ENCODE measurements at regions not wholly inside any gene's neighbourhood (a gene's known extent, or its start where the extent isn't known, plus 50 kb on each side); places are given as distances from the start of the nearest gene placed in this dataset.

GRCh38 chr13:76503291-76503690, 382.9 kb downstream of the KCTD12 start:
- no peak for ATAC-seq

GRCh38 chr13:76500894-76501293, 385.3 kb downstream of the KCTD12 start:
- no peak for ATAC-seq

GRCh38 chr13:76499891-76500290, 386.3 kb downstream of the KCTD12 start:
- ATAC-seq: no peak

- ATAC-seq: no peak
Observed at GRCh38 chr13:76489274-76489673, 396.9 kb downstream of the KCTD12 start.

GRCh38 chr13:76481738-76482137, 404.5 kb downstream of the KCTD12 start:
- ATAC-seq: no peak

- ATAC-seq: no peak
Observed at GRCh38 chr13:76474966-76475365, 411.2 kb downstream of the KCTD12 start.

- no peak for ATAC-seq
Observed at GRCh38 chr13:76474356-76474755, 411.8 kb downstream of the KCTD12 start.

- peak; percentile 88 to 92 for ATAC-seq
Observed at GRCh38 chr13:76473552-76474134, 412.6 kb downstream of the KCTD12 start.

- no peak for ATAC-seq
Observed at GRCh38 chr13:76472916-76473315, 413.3 kb downstream of the KCTD12 start.

GRCh38 chr13:76471486-76471885, 414.7 kb downstream of the KCTD12 start:
- ATAC-seq: no peak

GRCh38 chr13:76470991-76471390, 415.2 kb downstream of the KCTD12 start:
- ATAC-seq: no peak

GRCh38 chr13:76466043-76466442, 420.2 kb downstream of the KCTD12 start:
- no peak for ATAC-seq

GRCh38 chr13:76463314-76463713, 422.9 kb downstream of the KCTD12 start:
- ATAC-seq: no peak

GRCh38 chr13:76461999-76462398, 424.2 kb downstream of the KCTD12 start:
- no peak for ATAC-seq

GRCh38 chr13:76461484-76461883, 424.7 kb downstream of the KCTD12 start:
- ATAC-seq: no peak

GRCh38 chr13:76459863-76460262, 426.3 kb downstream of the KCTD12 start:
- no peak for ATAC-seq

- no peak for ATAC-seq
Observed at GRCh38 chr13:76455960-76456359, 430.2 kb downstream of the KCTD12 start.

- ATAC-seq: no peak
Observed at GRCh38 chr13:76454991-76455390, 431.2 kb downstream of the KCTD12 start.

- ATAC-seq: no peak
Observed at GRCh38 chr13:76449716-76450115, 436.5 kb downstream of the KCTD12 start.

GRCh38 chr13:76446191-76446590, 440.0 kb downstream of the KCTD12 start:
- no peak for ATAC-seq

GRCh38 chr13:76440568-76440967, 445.6 kb downstream of the KCTD12 start:
- no peak for ATAC-seq

GRCh38 chr13:76439546-76439945, 446.7 kb downstream of the KCTD12 start:
- no peak for ATAC-seq

GRCh38 chr13:76438050-76438449, 448.2 kb downstream of the KCTD12 start:
- ATAC-seq: no peak

GRCh38 chr13:76425935-76426334, 460.3 kb downstream of the KCTD12 start:
- no peak for ATAC-seq

- no peak for ATAC-seq
Observed at GRCh38 chr13:76421011-76421410, 465.2 kb downstream of the KCTD12 start.
